ENCODE measurements at regions not wholly inside any gene's neighbourhood (a gene's known extent, or its start where the extent isn't known, plus 50 kb on each side); places are given as distances from the start of the nearest gene placed in this dataset.

GRCh38 chr10:56146806-56147205 lies 214.3 kb downstream of the ZWINT start:
- H3K36me3 ChIP-seq (ENCODE audit: control insufficient read depth in 2 of 3, insufficient read depth in 3 of 3, low read length in 3 of 3): no peaks in the 10 kb centered on the region
- intact Hi-C loops (cut with DNase I): no loop called here
- H3K27me3 ChIP-seq (ENCODE audit: control insufficient read depth, insufficient read depth, low read length): no peaks in the 10 kb centered on the region
- H3K9ac ChIP-seq (ENCODE audit: low read length in 3 of 3): no peak overlapping the region
- no peaks in the 10 kb centered on the region for H3K4me1 ChIP-seq (ENCODE audit: control insufficient read depth in 2 of 3, insufficient read depth in 2 of 3, low read depth in 1 of 3, low read length in 3 of 3)
- FAIRE-seq (no peak), DNase-seq (no peak)
- H3K27ac ChIP-seq (ENCODE audit: low read depth in 2 of 2, low read length in 2 of 2): no peak overlapping the region
- H3K9me3 ChIP-seq (ENCODE audit: control insufficient read depth in 2 of 3, insufficient read depth in 1 of 3, low read length in 3 of 3): no peaks in the 10 kb centered on the region
- TF ChIP-seq CTCF (IDR thresholded peaks at IDR 0.05; ENCODE audit: borderline replicate concordance, extremely low read depth, insufficient read depth): no peak
- no peak overlapping the region for H3K4me3 ChIP-seq (ENCODE audit: low read length in 3 of 3)

DNA sequence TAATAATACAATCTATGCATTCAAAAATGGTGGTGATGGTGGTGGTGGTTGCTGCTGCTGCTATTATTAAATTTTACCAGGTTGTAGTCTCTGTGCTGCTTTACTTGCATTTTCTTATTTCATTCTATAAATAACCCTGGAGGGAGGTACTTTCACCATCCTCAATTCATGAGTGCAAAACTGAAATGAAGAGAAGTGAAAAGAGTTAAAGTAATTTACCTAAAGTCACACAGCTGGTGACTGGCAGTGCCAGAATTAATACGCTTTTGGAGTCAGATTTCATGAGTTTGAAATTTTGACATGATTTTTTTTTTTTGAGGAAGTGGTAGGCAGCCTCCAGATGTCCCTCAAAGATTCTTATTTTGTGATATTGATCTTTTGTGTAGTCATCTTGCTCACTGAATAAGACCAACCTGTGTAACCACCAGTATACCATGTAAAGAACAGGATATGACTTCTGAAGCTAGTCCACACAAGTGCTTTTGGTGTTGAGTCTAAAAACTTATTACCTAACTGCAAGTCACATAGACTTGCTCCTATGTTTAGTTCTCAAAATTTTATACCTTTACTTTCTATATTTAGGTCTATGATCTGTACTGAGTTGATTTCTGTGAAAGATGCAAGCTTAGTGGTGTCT lies 218.8 kb downstream of the ZWINT start:
- no peaks in the 10 kb centered on the region for H3K27me3 ChIP-seq (ENCODE audit: control insufficient read depth, insufficient read depth, low read length)
- H3K36me3 ChIP-seq (ENCODE audit: control insufficient read depth in 2 of 3, insufficient read depth in 3 of 3, low read length in 3 of 3): no peaks in the 10 kb centered on the region
- FAIRE-seq (no peak), DNase-seq (no peak)
- H3K27ac ChIP-seq (ENCODE audit: low read depth in 2 of 2, low read length in 2 of 2): no peak overlapping the region
- no peaks in the 10 kb centered on the region for H3K4me1 ChIP-seq (ENCODE audit: control insufficient read depth in 2 of 3, insufficient read depth in 2 of 3, low read depth in 1 of 3, low read length in 3 of 3)
- H3K4me3 ChIP-seq (ENCODE audit: low read length in 3 of 3): no peak overlapping the region
- no peak for TF ChIP-seq CTCF (IDR thresholded peaks at IDR 0.05; ENCODE audit: borderline replicate concordance, extremely low read depth, insufficient read depth)
- no peak overlapping the region for H3K9ac ChIP-seq (ENCODE audit: low read length in 3 of 3)
- no peaks in the 10 kb centered on the region for H3K9me3 ChIP-seq (ENCODE audit: control insufficient read depth in 2 of 3, insufficient read depth in 1 of 3, low read length in 3 of 3)
- intact Hi-C loops (cut with DNase I): no loop called here

GRCh38 chr10:56139405-56139804 lies 221.7 kb downstream of the ZWINT start:
- Histone ChIP-seq H3K9ac (ENCODE audit: low read length in 3 of 3) (no peak overlapping the region), H3K4me3 (ENCODE audit: low read length in 3 of 3) (no peak overlapping the region), H3K27ac (ENCODE audit: low read depth in 2 of 2, low read length in 2 of 2) (no peak overlapping the region), H3K27me3 (ENCODE audit: control insufficient read depth, insufficient read depth, low read length) (no peaks in the 10 kb centered on the region), H3K36me3 (ENCODE audit: control insufficient read depth in 2 of 3, insufficient read depth in 3 of 3, low read length in 3 of 3) (no peaks in the 10 kb centered on the region), H3K4me1 (ENCODE audit: control insufficient read depth in 2 of 3, insufficient read depth in 2 of 3, low read depth in 1 of 3, low read length in 3 of 3) (no peaks in the 10 kb centered on the region), H3K9me3 (ENCODE audit: control insufficient read depth in 2 of 3, insufficient read depth in 1 of 3, low read length in 3 of 3) (no peaks in the 10 kb centered on the region)
- DNase-seq (no peak), FAIRE-seq (no peak)
- TF ChIP-seq CTCF (IDR thresholded peaks at IDR 0.05; ENCODE audit: borderline replicate concordance, extremely low read depth, insufficient read depth): no peak
- intact Hi-C loops (cut with DNase I): no loop called here

DNA sequence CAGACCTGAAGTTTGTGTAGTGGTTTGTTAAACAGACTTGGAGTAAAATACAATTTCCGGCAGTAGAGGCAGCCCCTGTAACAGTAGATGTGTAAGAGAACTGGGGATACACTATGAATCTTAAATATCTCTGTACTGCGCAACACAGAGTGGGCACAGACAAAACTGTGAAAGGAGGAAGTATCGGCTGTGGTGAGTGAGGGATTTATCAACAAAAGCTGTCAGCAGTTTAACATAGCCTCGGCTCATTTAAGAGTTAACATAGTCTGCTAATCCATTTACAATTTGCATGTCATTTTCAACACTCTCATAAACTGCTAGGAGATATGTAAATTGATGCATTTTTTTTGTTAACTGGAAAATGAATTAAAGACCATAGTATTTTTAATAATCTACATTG lies 225.2 kb downstream of the ZWINT start:
- FAIRE-seq (no peak), DNase-seq (no peak)
- no peak overlapping the region for H3K27ac ChIP-seq (ENCODE audit: low read depth in 2 of 2, low read length in 2 of 2)
- H3K36me3 ChIP-seq (ENCODE audit: control insufficient read depth in 2 of 3, insufficient read depth in 3 of 3, low read length in 3 of 3): no peaks in the 10 kb centered on the region
- H3K9ac ChIP-seq (ENCODE audit: low read length in 3 of 3): no peak overlapping the region
- no peak for TF ChIP-seq CTCF (IDR thresholded peaks at IDR 0.05; ENCODE audit: borderline replicate concordance, extremely low read depth, insufficient read depth)
- no peak overlapping the region for H3K4me3 ChIP-seq (ENCODE audit: low read length in 3 of 3)
- no peaks in the 10 kb centered on the region for H3K27me3 ChIP-seq (ENCODE audit: control insufficient read depth, insufficient read depth, low read length)
- intact Hi-C loops (cut with DNase I): no loop called here
- no peaks in the 10 kb centered on the region for H3K4me1 ChIP-seq (ENCODE audit: control insufficient read depth in 2 of 3, insufficient read depth in 2 of 3, low read depth in 1 of 3, low read length in 3 of 3)
- no peaks in the 10 kb centered on the region for H3K9me3 ChIP-seq (ENCODE audit: control insufficient read depth in 2 of 3, insufficient read depth in 1 of 3, low read length in 3 of 3)

Measured in kidney (tissue), 13 donors.